Epithelial cell of esophagus (primary cell): ENCODE measurements at regions not wholly inside any gene's neighbourhood (a gene's known extent, or its start where the extent isn't known, plus 50 kb on each side); places are given as distances from the start of the nearest gene placed in this dataset.
"Not testable (repeated sequence)": the region's sequence is repeated elsewhere in the genome, so short reads cannot be mapped to it uniquely, and the experiment has no call there.

ENCODE experiments used
- DNase-seq: peaks from one replicate; pipeline ENCODE4 v3.0.0; 2010; ENCODE audit warnings: low read depth
- H3K4me3 ChIP-seq: 2 replicates; pipeline ENCODE4 v1.5.1; 2011; ENCODE audit warnings: mild to moderate bottlenecking, low read length, control low read depth
- CTCF ChIP-seq: IDR thresholded peaks from 2 replicates; pipeline ENCODE4 v1.5.1; 2011; ENCODE audit warnings: low read depth, mild to moderate bottlenecking, low read length, control low read depth, inconsistent platforms; ENCODE audit not compliant: insufficient read depth; ENCODE audit errors: missing control alignments

GRCh38 chr12:114506651-114507050 lies 100.7 kb upstream of the TBX5 start:
- DNase-seq, result no peak
- no peak for TF ChIP-seq CTCF
- no peak overlapping the region for H3K4me3 ChIP-seq

- no peak for DNase-seq
- TF ChIP-seq CTCF, result no peak
- H3K4me3 ChIP-seq, result no peak overlapping the region
Measured at GRCh38 chr12:114504311-114504710, 98.4 kb upstream of the TBX5 start.

GRCh38 chr12:114501474-114501807 lies 95.5 kb upstream of the TBX5 start:
- no peak for TF ChIP-seq CTCF
- DNase-seq, result no peak

GRCh38 chr12:114500775-114501473 lies 95.0 kb upstream of the TBX5 start:
- H3K4me3 ChIP-seq, result no peak overlapping the region
- no peak for TF ChIP-seq CTCF
- no peak for DNase-seq

More at GRCh38 chr12:114501474-114501807, 95.5 kb upstream of the TBX5 start:
- H3K4me3 ChIP-seq, result no peak overlapping the region

GRCh38 chr12:114500131-114500530 lies 94.2 kb upstream of the TBX5 start:
- no peak for TF ChIP-seq CTCF

GRCh38 chr12:114499338-114499737 lies 93.4 kb upstream of the TBX5 start:
- TF ChIP-seq CTCF, result no peak
- no peak overlapping the region for H3K4me3 ChIP-seq
- no peak for DNase-seq

More at GRCh38 chr12:114500131-114500530, 94.2 kb upstream of the TBX5 start:
- H3K4me3 ChIP-seq, result no peak overlapping the region
- no peak for DNase-seq

GRCh38 chr12:114491916-114492315 lies 86.0 kb upstream of the TBX5 start:
- no peak for TF ChIP-seq CTCF
- H3K4me3 ChIP-seq, result no peak overlapping the region
- no peak for DNase-seq

GRCh38 chr12:114484822-114485459 lies 79.0 kb upstream of the TBX5 start:
- not testable (repeated sequence) for H3K4me3 ChIP-seq, DNase-seq
